Left hindlimb (tissue), 1 donor: ENCODE measurements at regions not wholly inside any gene's neighbourhood (a gene's known extent, or its start where the extent isn't known, plus 50 kb on each side); places are given as distances from the start of the nearest gene placed in this dataset.
"Not testable (repeated sequence)": the region's sequence is repeated elsewhere in the genome, so short reads cannot be mapped to it uniquely, and the experiment has no call there.

Experiments used
- DNase-seq: peaks from one replicate; pipeline ENCODE4 v3.0.0-alpha.2; 2018

DNA sequence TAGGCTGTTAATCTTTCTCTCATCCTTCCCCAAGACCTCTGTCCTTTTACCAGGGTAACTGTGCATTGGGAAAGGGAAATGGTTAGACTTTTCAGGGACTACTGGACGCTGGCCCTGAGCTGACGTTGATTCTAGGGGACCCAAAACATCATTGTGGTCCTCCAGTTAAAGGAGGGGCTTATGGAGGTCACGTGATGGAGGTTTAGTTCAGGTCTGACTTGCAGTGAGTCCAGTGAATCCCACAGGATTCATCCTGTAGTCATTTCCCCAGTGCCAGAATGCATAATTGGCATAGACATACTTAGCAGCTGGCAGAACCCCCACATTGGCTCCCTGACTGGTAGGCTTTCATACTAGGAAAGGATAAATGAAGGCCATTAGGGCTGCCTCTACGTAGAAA lies 246.3 kb downstream of the KCNE4 start:
- not testable (repeated sequence) for DNase-seq

- DNase-seq, result no peak
Measured at GRCh38 chr2:223300326-223300725, 248.3 kb downstream of the KCNE4 start.

GRCh38 chr2:223306371-223306770 lies 254.4 kb downstream of the KCNE4 start:
- no peak for DNase-seq

DNA sequence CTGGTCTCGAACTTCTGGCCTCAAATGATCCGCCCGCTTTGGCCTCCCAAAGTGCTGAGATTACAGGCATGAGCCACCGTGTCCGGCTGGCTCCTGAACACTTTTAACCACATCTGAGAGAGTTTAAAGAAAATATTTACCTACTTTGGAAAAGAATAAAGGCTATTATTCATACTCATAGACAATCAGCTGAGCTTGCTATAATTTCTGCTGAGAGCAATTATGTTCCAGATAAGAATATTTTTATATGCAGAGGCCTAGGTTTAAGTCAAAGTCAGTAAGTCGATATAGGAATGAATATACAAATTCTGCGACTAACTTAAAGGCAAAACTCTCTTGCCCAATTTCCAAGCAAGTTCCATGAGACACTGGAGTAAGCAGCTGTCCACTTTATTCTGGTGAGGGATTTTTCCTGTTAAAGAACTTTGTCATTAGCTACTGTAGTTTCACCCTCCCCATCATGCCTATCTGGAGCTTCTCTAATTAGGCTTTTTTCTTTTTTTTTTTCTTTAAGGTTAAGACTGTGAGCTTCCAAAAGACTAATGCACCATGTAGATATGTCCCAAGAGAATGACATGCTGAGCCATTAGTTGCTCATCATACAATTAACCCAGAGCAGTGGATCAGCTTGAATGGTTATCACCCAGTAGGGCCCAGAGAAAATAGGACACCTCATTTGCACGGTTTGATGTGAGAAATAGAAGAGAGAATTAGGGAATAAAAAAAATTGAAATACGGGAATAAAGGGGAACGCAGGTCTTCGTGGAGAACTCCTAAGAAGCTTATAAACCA lies 260.1 kb downstream of the KCNE4 start:
- DNase-seq, result no peak

- no peak for DNase-seq
Measured at GRCh38 chr2:223313101-223313500, 261.1 kb downstream of the KCNE4 start.

GRCh38 chr2:223314811-223315210 lies 262.8 kb downstream of the KCNE4 start:
- no peak for DNase-seq

GRCh38 chr2:223315813-223316212 lies 263.8 kb downstream of the KCNE4 start:
- DNase-seq, result no peak

DNA sequence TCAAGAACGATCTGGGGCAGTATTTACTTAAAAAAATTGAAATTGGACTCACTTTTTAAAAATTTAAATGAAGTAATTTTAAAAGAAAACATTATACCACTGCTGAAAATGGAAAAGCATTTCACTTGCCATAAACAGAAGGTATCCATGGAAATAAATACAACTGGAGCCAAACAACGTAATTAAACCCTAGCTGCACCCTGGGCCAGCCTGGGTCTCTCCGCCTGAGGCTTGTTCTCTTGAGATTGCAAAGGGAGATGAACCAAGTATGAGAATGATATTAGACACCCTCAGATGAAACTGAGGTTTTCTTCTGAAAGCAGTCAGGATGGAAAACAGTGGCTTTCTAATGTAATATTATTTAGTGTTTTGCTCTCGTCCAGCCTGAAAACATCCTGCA lies 264.4 kb downstream of the KCNE4 start:
- DNase-seq, result no peak

GRCh38 chr2:223319601-223320000 lies 267.6 kb downstream of the KCNE4 start:
- no peak for DNase-seq

- DNase-seq, result no peak
Measured at GRCh38 chr2:223324402-223324801, 272.4 kb downstream of the KCNE4 start.

DNA sequence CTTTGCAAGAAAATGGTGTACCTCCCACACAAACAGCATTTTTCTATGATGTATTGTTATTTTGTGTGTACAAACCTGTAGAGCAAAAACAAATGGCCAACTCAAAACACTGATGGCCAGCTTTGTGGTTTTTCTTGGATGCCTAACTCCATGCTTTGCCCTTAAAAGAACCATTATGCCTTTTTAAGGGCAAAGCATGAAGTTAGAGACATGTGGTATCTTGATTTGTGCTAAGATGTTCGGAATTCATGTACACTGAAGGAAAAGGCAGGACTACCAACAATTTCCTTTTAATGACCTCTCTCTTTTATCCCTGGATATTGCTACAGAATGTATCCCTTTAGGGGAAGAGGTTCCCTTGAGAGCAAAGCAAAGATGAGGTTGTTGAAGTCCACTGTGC lies 273.6 kb downstream of the SCG2 start:
- no peak for DNase-seq

DNA sequence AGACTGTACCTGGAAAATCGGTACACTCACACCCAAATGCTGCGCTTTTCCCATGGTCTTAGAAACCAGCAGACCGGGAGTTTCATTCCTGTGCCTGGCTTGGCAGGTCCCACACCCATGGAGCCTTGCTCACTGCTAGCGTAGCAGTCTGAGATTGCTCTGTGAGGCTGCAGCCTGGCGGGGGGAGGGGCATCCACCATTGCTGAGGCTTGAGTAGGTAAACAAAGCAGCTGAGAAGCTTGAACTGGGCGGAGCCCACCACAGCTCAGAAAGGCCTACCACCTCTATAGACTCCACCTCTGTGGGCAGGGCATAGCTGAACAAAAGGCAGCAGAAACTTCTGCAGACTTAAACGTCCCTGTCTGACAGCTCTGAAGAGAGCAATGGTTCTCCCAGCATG lies 271.4 kb downstream of the SCG2 start:
- not testable (repeated sequence) for DNase-seq

DNA sequence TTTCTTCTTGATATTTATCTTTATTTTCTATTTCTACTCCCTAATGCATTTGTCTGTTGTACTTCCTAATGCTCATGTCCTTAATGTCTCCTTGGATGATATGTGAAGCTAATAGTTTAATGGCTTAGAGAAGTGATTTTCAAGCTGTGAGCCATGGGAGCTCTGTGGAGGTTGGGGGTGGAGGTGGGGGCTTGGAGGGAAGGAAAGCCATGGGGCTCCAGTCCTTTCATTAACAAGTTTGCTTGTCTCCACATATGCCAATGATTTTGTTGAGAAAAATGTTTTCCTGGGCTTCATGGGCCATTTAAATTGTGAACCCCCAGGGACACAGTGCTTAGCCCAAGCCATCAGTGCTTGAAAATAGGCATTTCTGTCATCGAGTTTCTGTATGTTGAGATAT lies 264.1 kb downstream of the SCG2 start:
- DNase-seq, result no peak

GRCh38 chr2:223357076-223357475 lies 245.1 kb downstream of the SCG2 start:
- no peak for DNase-seq

GRCh38 chr2:223363085-223363484 lies 239.1 kb downstream of the SCG2 start:
- no peak for DNase-seq

DNA sequence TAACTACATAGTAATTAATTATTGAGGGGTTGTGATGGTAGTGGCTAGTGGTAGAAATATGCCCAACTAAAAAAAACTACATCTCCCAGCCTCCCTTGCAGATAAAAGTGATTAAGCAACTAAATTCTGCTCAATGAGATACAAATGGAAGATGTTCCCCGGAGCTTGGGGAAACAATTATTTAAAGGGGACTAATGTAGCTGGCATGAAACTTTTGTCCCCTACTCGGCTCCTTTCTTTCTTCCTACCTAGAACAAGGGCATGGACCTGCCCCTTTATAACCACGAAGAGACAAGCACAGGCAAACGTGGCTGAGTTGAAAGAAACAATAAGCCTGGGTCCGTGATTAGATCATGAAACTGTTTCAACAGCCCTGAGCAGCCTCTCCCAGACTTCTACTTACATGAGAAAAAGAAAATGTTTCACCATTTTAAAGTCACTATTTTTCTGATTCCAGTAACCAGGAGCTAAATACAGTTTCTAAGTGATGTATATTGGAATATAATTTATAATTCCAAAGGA lies 236.9 kb downstream of the SCG2 start:
- DNase-seq, result no peak

DNA sequence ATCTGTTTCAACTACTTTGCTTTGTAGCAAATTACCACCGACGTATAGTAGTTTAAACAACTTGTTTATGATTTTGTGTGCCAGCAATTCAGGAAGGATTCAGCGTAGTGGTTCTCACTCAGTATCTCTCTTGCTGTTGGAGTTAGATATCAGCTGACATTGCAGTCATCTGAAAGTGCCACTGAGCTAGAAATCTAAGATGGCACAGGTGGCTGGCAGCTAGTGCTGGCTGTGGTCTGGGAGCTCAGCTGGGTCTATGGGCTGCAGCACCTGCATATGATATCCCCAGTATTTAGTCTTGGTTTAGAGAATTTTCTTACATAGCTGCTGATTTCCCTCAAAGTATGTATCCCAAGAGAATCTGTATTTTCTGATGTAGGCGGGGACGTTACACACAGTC lies 235.6 kb downstream of the SCG2 start:
- DNase-seq, result no peak

GRCh38 chr2:223368481-223368880 lies 233.7 kb downstream of the SCG2 start:
- DNase-seq, result no peak

DNA sequence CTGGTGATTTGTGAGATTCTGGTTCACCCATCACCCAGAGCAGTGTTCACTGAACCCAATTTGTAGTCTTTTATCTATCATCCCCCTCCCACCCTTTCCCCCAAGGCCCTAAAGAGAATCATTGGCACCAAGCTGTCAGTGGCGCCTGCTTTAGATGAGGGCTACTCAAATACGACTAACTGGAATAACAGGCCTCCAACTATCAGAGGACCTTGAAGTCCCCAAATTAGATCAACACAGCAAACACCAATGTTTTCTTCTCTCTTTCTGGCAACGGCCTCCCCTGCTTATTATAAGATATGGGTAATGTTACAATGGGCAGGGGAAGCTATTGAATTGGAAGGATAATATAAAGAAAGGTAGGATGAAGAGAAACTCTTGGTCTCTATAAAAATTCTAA lies 232.3 kb downstream of the SCG2 start:
- DNase-seq, result no peak

DNA sequence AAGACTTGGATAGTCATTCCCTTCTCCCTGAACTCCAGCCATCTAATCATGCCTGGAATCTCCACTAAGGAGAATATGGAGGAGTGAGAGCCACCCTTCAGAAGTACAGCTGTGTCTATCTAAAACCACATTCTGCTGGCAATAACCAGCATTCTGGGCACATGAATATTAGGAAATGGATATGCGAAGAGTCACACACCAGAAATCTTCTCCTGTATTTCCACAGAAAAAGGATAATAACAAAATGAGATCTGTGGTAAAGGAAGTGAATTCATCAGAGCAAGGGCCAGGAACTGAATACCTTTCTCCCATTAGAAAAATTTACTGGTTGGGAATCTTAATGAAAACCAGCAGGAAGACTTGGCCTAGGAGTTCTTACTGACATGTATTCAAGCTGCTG lies 218.8 kb downstream of the SCG2 start:
- no peak for DNase-seq

DNA sequence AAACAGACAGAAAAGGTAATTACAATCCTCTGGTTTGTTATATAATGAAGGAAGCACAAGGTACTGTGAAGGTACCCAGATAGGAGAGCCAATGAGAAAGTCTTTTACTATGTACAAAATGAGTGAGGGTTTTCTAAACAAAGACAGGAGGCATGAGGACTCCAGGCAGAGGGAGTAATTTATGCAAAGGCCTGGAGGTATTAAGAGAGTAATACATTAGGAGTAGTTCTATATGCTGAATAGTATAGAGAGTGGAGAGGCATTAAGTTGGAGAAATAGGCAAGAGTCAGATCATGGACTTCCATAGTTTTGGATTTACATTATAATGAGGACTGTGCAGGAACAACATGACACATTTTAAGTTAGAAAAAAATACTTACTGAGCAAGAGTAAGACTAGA lies 216.0 kb downstream of the SCG2 start:
- DNase-seq, result no peak

DNA sequence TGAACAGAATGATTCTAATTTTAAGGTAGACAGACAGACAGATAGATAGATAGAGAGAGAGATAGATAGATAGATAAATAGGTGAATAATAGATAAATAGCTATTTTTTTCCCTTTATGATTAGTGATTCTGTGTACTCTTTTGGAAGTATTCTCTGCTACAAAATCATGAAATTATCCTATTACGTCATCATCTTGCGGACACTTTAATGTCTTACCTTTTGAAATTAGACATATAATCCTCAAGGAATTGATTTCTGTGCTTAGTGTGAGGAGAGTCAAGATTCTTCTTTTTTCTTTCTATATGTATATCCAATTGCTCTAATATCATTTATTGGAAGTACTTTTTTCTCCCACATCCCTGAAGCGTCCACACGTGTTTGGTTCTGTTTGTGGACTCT lies 215.2 kb downstream of the SCG2 start:
- no peak for DNase-seq

GRCh38 chr2:223389624-223390023 lies 212.5 kb downstream of the SCG2 start:
- no peak for DNase-seq

- no peak for DNase-seq
Measured at GRCh38 chr2:223396993-223397392, 205.2 kb downstream of the SCG2 start.

DNA sequence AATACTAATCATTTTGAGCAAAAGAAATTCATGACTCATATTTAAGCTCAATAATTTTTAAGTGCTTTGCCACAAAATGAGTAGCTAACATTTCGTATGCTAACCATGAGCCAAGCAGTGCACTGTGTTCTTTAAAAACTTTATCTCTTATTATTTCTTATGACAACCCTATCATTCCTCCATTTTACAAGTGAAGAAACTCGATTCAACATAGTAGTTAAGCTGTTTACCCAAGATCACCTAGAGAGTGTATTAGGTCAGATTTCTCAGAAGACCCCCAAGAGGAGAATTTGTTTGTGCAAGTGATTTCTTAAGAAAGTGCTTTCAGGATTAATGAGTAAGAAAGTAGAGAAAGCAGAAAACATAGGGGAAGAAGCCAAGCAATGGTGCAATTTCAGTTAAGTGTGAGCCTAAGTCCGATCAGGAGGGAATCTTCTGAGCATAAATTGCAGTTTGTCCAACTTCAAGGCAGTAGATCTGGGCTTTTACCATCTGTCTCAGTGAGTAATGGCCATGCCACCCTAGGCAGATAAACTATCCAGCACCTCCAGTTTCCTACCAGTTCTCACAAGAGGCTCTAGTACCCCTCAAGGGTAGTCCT lies 202.7 kb downstream of the SCG2 start:
- DNase-seq, result no peak
